Large intestine (tissue), 3 donors: ENCODE measurements at regions not wholly inside any gene's neighbourhood (a gene's known extent, or its start where the extent isn't known, plus 50 kb on each side); places are given as distances from the start of the nearest gene placed in this dataset.
"Not testable (repeated sequence)": the region's sequence is repeated elsewhere in the genome, so short reads cannot be mapped to it uniquely, and the experiment has no call there.

Experiments
- DNase-seq, 2 donors: peaks; one replicate each; pipeline versions ENCODE4 v3.0.0 to v3.0.0-alpha.2; 2013
- H3K27ac ChIP-seq: one replicate; pipeline ENCODE4 v1.5.1; 2013; ENCODE audit warnings: low read length
- H3K27me3 ChIP-seq: 2 replicates; pipeline ENCODE4 v1.6.1; 2013; ENCODE audit warnings: low read length; ENCODE audit not compliant: control insufficient read depth, insufficient read depth
- H3K36me3 ChIP-seq: 2 replicates; pipeline ENCODE4 v1.6.1; 2013; ENCODE audit warnings: low read length; ENCODE audit not compliant: control insufficient read depth, insufficient read depth
- H3K4me1 ChIP-seq: one replicate; pipeline ENCODE4 v1.6.1; 2013; ENCODE audit warnings: low read length; ENCODE audit not compliant: control insufficient read depth, insufficient read depth
- H3K4me3 ChIP-seq: one replicate; pipeline ENCODE4 v1.5.1; 2013; ENCODE audit warnings: low read length
- H3K9me3 ChIP-seq: one replicate; pipeline ENCODE4 v1.6.1; 2013; ENCODE audit warnings: mild to moderate bottlenecking, low read depth, low read length, moderate library complexity; ENCODE audit not compliant: control insufficient read depth
- WGBS: methylation state at CpG from one replicate; pipeline ENCODE4 v1.1.5; 2013; ENCODE audit warnings: low lambda C conversion rate; ENCODE audit not compliant: insufficient coverage; 5-methylcytosine and 5-hydroxymethylcytosine counted together

GRCh38 chr4:24369507-24370029 is 214.8 kb downstream of the DHX15 start:
- Histone ChIP-seq H3K4me1 (no peaks in the 10 kb centered on the region), H3K4me3 (no peak overlapping the region), H3K27me3 (no peaks in the 10 kb centered on the region), H3K9me3 (no peaks in the 10 kb centered on the region), H3K27ac (no peak overlapping the region), H3K36me3 (no peaks in the 10 kb centered on the region)
- DNase-seq: no peak
- WGBS: no CpG with 5 or more reads among the region's 5 CpGs

GRCh38 chr4:24368801-24369200 is 215.6 kb downstream of the DHX15 start:
- Histone ChIP-seq H3K4me1 (no peaks in the 10 kb centered on the region), H3K27me3 (no peaks in the 10 kb centered on the region), H3K36me3 (no peaks in the 10 kb centered on the region), H3K27ac (no peak overlapping the region), H3K9me3 (no peaks in the 10 kb centered on the region), H3K4me3 (no peak overlapping the region)
- no CpG with 5 or more reads among the region's 7 CpGs for WGBS
- DNase-seq: no peak

GRCh38 chr4:24364852-24365251 is 219.5 kb downstream of the DHX15 start:
- no peaks in the 10 kb centered on the region for H3K9me3 ChIP-seq
- H3K4me3 ChIP-seq: no peak overlapping the region
- WGBS: no CpG with 5 or more reads among the region's 3 CpGs
- H3K27ac ChIP-seq: no peak overlapping the region
- no peaks in the 10 kb centered on the region for H3K4me1 ChIP-seq
- no peaks in the 10 kb centered on the region for H3K27me3 ChIP-seq
- no peak for DNase-seq
- H3K36me3 ChIP-seq: no peaks in the 10 kb centered on the region

GRCh38 chr4:24364249-24364648 is 220.1 kb downstream of the DHX15 start:
- DNase-seq: peak in 1 of 2 donors; percentile 6
- WGBS: 34% methylated on average over 4 of the region's 5 CpGs
- H3K27ac ChIP-seq: no peak overlapping the region

GRCh38 chr4:24363751-24364150 is 220.6 kb downstream of the DHX15 start:
- WGBS: 47% methylated on average over 2 of the region's 4 CpGs
- no peaks in the 10 kb centered on the region for H3K9me3 ChIP-seq

More at GRCh38 chr4:24364249-24364648, 220.1 kb downstream of the DHX15 start:
- Histone ChIP-seq H3K4me1 (no peaks in the 10 kb centered on the region), H3K27me3 (no peaks in the 10 kb centered on the region), H3K9me3 (no peaks in the 10 kb centered on the region), H3K36me3 (no peaks in the 10 kb centered on the region), H3K4me3 (no peak overlapping the region)

GRCh38 chr4:24352112-24352511 is 232.2 kb downstream of the DHX15 start:
- H3K4me1 ChIP-seq: no peaks in the 10 kb centered on the region
- H3K9me3 ChIP-seq: no peaks in the 10 kb centered on the region
- no peak for DNase-seq
- no peaks in the 10 kb centered on the region for H3K27me3 ChIP-seq
- 100% methylated on average over 1 of the region's 4 CpGs for WGBS
- H3K27ac ChIP-seq: no peak overlapping the region
- H3K36me3 ChIP-seq: no peaks in the 10 kb centered on the region
- H3K4me3 ChIP-seq: no peak overlapping the region

More at GRCh38 chr4:24363751-24364150, 220.6 kb downstream of the DHX15 start:
- no peaks in the 10 kb centered on the region for H3K27me3 ChIP-seq
- no peaks in the 10 kb centered on the region for H3K36me3 ChIP-seq
- H3K27ac ChIP-seq: no peak overlapping the region
- H3K4me1 ChIP-seq: no peaks in the 10 kb centered on the region
- DNase-seq: no peak
- H3K4me3 ChIP-seq: no peak overlapping the region

- not testable (repeated sequence) for H3K27ac ChIP-seq, H3K9me3 ChIP-seq, H3K27me3 ChIP-seq, H3K4me3 ChIP-seq, DNase-seq, H3K36me3 ChIP-seq, H3K4me1 ChIP-seq
- no CpG with 5 or more reads among the region's 15 CpGs for WGBS
Measured at GRCh38 chr4:24349168-24349996, 235.0 kb downstream of the DHX15 start.

- H3K9me3 ChIP-seq: no peaks in the 10 kb centered on the region
- 95% methylated on average over 3 of the region's 5 CpGs for WGBS
- H3K4me1 ChIP-seq: no peaks in the 10 kb centered on the region
- H3K36me3 ChIP-seq: no peaks in the 10 kb centered on the region
- DNase-seq: no peak
- no peak overlapping the region for H3K27ac ChIP-seq
- peaks cover 2% of the 10 kb centered on the region for H3K27me3 ChIP-seq
- H3K4me3 ChIP-seq: no peak overlapping the region
Measured at GRCh38 chr4:24339260-24339659, 245.1 kb downstream of the DHX15 start.

GRCh38 chr4:24337451-24338190 is 246.7 kb downstream of the DHX15 start:
- DNase-seq: no peak
- no peak overlapping the region for H3K4me3 ChIP-seq
- no CpG with 5 or more reads among the region's 13 CpGs for WGBS

GRCh38 chr4:24335616-24336015 is 248.7 kb downstream of the DHX15 start:
- Histone ChIP-seq H3K27me3 (peaks cover 2% of the 10 kb centered on the region), H3K36me3 (no peaks in the 10 kb centered on the region), H3K9me3 (no peaks in the 10 kb centered on the region), H3K27ac (no peak overlapping the region), H3K4me1 (no peaks in the 10 kb centered on the region), H3K4me3 (no peak overlapping the region)
- DNase-seq: no peak
- WGBS: no CpG with 5 or more reads among the region's 4 CpGs

More at GRCh38 chr4:24337451-24338190, 246.7 kb downstream of the DHX15 start:
- Histone ChIP-seq H3K27me3 (peaks cover 2% of the 10 kb centered on the region), H3K9me3 (no peaks in the 10 kb centered on the region), H3K36me3 (no peaks in the 10 kb centered on the region), H3K27ac (no peak overlapping the region), H3K4me1 (no peaks in the 10 kb centered on the region)
